ENCODE measurements at regions not wholly inside any gene's neighbourhood (a gene's known extent, or its start where the extent isn't known, plus 50 kb on each side); places are given as distances from the start of the nearest gene placed in this dataset.
A peak's percentile ranks its signal among the peaks of the same experiment; 100 is the strongest.
"Not testable (repeated sequence)": the region's sequence is repeated elsewhere in the genome, so short reads cannot be mapped to it uniquely, and the experiment has no call there.

- no peak for DNase-seq
These were observed 68.0 kb downstream of the LUZP4 start for GRCh38 chrX:115357326-115358120.

GRCh38 chrX:115359508-115359907 is 70.0 kb downstream of the LUZP4 start:
- DNase-seq, result not testable (repeated sequence)

DNA sequence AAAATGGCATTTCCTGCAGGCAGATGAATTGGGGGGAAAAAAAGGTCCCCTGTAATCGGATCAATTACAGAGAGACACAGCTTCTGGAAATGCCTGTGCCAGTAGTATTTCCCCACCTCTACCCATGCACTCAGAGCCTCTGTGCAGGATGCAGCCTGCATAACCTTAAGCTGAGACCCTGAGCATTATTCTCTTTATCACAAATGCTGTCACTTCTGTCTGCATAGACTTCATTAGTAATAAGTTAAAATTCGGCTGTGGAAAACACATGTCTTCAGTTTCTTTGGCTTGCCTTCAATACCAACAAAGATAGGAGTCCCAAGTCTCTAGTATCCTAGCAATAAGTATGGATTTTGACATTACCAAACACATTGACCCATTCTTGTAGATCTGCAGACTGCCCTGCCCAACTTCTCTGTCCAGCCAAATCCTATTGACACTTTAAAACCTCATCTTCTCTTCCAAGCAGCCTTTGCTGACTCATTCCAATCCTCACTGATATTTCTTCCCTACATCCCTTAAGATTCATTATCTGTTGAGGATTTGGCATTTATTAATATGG is 70.8 kb downstream of the LUZP4 start:
- no peak for DNase-seq

DNA sequence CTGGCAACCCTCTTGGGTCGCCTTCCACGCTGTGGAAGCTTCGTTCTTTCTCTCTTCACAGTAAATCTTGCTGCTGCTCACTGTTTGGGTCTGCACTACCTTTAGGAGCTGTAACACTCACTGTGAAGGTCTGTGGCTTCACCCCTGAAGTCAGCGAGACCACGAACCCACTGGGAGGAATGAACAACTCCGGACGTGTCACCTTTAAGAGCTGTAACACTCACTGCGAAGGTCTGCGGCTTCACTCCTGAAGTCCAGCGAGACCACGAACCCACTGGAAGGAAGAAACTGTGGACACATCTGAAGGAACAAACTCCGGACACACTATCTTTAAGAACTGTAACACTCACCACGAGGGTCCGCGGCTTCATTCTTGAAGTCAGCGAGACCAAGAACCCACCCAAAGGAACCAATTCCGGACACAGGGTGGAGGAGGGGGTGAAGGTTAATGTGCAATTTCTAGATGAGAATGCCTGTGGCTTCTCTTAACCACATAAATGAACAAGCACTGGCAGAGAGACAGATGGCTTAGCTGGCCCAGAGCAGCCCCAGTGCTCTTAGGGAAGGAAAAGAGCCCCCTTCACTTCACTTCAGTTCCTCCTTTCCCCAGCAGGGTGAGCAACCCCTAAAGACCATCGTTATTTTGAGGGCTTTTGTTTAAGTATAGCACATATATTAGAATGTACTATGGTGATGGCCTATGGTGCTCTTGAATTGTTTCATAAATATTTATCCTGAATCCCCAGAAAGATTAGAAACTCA is 73.0 kb downstream of the LUZP4 start:
- DNase-seq, result no peak

- DNase-seq, result no peak
These were observed 73.9 kb downstream of the LUZP4 start for GRCh38 chrX:115363372-115363771.

GRCh38 chrX:115363897-115364296 is 74.4 kb downstream of the LUZP4 start:
- DNase-seq, result no peak

DNA sequence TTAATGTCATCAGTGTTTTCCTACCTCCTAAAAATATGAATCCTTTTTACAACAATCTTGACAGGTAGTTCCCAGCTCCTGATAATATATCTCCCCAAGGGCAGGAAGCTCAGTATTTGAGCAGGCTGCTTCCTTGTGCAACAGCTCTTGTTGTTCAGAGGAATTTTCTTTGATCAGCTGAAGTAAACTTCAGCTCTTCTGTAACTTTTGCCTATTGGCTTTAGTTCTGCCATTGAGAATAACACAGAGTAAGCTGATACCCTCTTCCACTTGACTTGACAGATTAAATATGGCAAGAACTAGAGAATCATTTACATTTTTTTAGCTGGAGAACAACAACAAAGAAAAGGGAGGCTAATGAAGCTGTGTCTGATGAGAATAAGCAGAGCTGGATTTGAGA is 75.2 kb downstream of the LUZP4 start:
- DNase-seq, result no peak

GRCh38 chrX:115366535-115366934 is 77.0 kb downstream of the LUZP4 start:
- no peak for DNase-seq

DNA sequence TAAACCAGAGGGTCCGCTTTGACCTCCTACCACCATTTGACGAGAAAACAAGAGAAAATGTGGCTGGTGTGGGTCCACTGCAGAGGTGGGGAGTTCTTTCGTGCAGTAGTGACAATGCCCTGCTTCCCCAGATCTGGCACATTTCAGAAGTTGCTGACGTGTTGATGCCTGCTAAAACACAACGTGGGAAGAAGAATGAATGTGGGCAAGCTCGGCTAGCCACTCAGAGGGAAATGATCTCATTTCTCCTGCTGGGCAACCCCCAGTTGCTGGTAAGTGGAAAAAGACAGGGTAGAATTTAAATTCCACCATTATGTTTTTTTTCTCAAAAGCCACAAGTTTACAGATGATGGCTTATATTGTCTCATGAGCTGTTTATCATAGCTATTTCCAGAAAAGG is 77.9 kb downstream of the LUZP4 start:
- DNase-seq, result no peak

DNA sequence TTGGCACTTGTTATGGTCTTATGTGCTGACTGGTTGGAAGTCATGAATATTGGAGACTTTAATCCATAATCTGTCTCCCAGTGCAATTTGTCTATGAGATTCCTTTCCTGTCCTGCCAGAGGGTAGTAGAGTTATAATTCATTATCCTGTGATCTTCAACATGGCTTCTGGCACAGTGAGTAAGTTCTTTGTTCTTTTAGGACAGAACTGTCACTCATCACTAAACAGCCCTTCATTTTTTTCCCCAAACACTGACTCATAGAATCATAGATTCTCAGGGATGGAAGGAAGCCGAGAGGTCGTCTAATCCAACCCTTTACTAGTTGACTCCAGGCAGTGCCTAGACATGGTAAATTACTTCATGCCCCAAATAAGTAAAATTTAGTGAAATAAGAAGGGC is 78.4 kb downstream of the LUZP4 start:
- no peak for DNase-seq

DNA sequence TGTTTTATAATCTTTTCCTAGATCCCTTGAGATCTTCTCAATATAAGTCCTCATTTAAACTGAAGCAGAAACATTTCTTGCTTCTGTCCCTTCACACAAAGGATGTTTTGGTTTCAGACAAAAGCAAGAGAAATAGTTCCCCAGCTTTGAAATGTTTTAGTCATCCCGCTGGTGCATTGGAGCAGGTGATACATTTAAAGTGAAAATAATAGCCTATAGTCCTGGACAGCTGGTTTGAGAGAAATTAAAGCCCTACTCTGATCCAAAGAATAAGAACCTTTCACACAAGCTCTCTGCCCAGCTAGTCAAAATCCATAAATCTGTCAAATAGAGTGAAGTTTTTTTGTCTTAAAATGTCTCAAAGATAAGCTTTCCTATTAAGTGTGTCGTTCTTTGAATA is 79.4 kb downstream of the LUZP4 start:
- no peak for DNase-seq

- peak; percentile 25 for DNase-seq
These were observed 82.6 kb downstream of the LUZP4 start for GRCh38 chrX:115372152-115372551.

- DNase-seq, result no peak
These were observed 83.8 kb downstream of the LUZP4 start for GRCh38 chrX:115373308-115373707.

- no peak for DNase-seq
These were observed 89.0 kb downstream of the LUZP4 start for GRCh38 chrX:115378471-115378870.

GRCh38 chrX:115387327-115387726 is 97.8 kb downstream of the LUZP4 start:
- no peak for DNase-seq

GRCh38 chrX:115388879-115389278 is 99.4 kb downstream of the LUZP4 start:
- no peak for DNase-seq

DNA sequence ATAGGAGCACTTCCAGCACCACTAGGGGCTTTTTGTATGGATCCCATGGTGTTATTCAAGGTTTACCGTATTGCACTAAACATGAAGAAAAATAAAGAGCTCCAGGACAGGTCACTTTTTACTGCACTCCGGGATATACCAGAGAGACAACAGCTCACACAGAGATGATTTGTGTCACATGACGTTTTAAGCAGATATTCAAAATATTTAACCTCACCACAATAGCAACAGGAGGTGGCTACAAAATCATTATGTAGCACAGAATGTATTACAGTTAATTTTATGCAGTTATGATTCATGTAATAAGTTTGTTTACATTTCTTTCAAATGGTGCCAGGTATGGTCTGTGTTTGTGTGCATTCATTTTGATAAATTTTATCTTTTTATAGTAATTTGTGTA is 100.6 kb downstream of the LUZP4 start:
- DNase-seq, result no peak

DNA sequence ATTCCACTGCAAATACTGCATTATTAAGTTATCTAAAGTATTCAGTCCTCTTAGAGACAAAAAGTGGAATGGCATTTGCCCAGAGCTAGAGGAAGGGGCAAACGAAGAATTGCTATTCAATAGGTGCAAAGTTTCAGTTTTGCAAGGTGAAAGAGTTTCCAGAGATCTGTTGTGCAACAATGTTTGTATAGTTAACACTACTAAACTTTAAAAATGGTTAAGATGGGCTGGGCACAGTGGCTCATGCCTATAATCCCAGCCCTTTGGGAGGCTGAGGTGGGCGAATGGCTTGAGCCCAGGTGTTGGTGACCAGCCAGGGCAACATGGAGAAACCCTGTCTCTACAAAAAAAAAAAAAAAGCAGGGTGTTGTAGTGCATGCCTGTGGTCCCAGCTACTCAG is 102.5 kb downstream of the LUZP4 start:
- no peak for DNase-seq

DNA sequence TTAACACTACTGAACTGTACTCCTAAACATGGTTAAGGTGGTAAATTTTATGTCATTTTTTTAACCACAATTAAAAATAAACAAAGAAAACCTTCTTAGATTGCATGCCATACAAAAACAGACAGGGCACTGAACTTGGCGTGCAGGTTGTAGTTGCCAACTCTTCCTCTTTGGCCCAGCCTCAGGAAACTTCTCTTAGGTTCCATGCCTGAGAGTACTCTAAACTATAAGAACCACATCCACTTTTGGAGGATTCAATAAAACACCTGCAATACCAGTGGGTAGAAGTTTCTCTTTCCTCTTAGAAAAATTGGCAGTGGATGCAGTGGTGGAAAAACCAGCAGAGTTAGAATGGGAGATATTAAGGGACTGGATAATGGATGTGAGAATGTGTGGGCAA is 103.4 kb downstream of the LUZP4 start:
- DNase-seq, result no peak

- DNase-seq, result no peak
These were observed 103.8 kb downstream of the LUZP4 start for GRCh38 chrX:115393271-115393670.

GRCh38 chrX:115394806-115395205 is 105.3 kb downstream of the LUZP4 start:
- DNase-seq, result not testable (repeated sequence)

GRCh38 chrX:115399306-115399705 is 109.8 kb downstream of the LUZP4 start:
- DNase-seq, result no peak

DNA sequence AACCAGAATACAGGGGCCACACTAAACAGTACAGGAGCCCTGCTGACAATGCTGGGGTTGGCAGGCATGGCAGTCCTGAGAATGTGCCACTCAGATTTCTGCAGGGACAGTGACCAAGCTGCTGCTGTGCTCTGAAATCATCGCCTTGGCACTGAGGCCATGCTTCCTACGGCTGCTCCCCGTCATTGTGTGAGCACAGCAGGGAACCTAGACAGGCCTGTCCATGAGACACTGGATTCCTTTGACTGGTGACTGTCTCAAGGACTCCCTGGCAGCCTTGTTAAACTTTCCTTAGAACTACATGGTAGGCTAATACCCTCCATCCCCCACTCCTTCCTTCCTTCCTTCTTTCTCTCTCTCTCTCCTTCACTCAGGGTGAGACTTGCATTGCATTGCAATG is 111.4 kb downstream of the LUZP4 start:
- no peak for DNase-seq

All from left kidney (tissue), 1 donor.